Adrenal gland (tissue), 9 donors: ENCODE measurements at regions not wholly inside any gene's neighbourhood (a gene's known extent, or its start where the extent isn't known, plus 50 kb on each side); places are given as distances from the start of the nearest gene placed in this dataset.

Source experiments
- DNase-seq, 7 donors: peaks; one replicate each; pipeline ENCODE4 v3.0.0-alpha.2; 2019 to 2020
- H3K27ac ChIP-seq, 5 donors: fragments of 200-600 bp; sonication (generic) in 4 of 5; 1 replicate in 3 of 5; 2 replicates in 2 of 5; pipeline versions ENCODE4 v1.5.1 to v1.8.0; 2016 to 2020; ENCODE audit warnings: mild to moderate bottlenecking in 1 of 5
- H3K27me3 ChIP-seq: fragments of 200-600 bp; 2 replicates; pipeline ENCODE4 v1.8.0; 2021
- H3K36me3 ChIP-seq, 2 donors: fragments of 200-600 bp; replicated peaks in 1 of 2; 1 replicate in 1 of 2; 2 replicates in 1 of 2; pipeline versions ENCODE4 v1.5.1 to v1.8.0; 2018 to 2022
- H3K4me1 ChIP-seq, 2 donors: fragments of 200-600 bp; replicated peaks in 1 of 2; 1 replicate in 1 of 2; 2 replicates in 1 of 2; pipeline versions ENCODE4 v1.5.1 to v1.8.0; 2018 to 2021
- H3K4me3 ChIP-seq, 4 donors: fragments of 200-600 bp; sonication (generic) in 3 of 4; one replicate each; pipeline ENCODE4 v1.5.1; 2016 to 2018
- H3K9me3 ChIP-seq, 3 donors: fragments of 200-600 bp; sonication (generic) in 1 of 3; replicated peaks in 1 of 3; 1 replicate in 2 of 3; 2 replicates in 1 of 3; pipeline versions ENCODE4 v1.5.1 to v1.8.0; 2016 to 2021
- POLR2A ChIP-seq, 2 donors: fragments of 450-650 bp; IDR thresholded peaks; one replicate each; pipeline ENCODE4 v1.6.1; 2017; ENCODE audit warnings: antibody characterized with exemption in 2 of 2, mild to moderate bottlenecking in 2 of 2, moderate library complexity in 1 of 2
- WGBS, 4 donors: extraction: QIAGEN DNeasy Blood & Tissue Kit in 2 of 4; methylation state at CpG; one replicate each; pipeline versions ENCODE4 v1.1.5 to v1.1.7; 2013 to 2017; 5-methylcytosine and 5-hydroxymethylcytosine counted together
- intact Hi-C, 2 donors: fragments of 100-400 bp; cut with DNase I; formaldehyde crosslinking; loops; one replicate each; pipeline versions ENCODE4 v1.14.1 to v1.15.0; 2022 to 2023
- TF ChIP-seq, protein P1 (sequence below), 6 experiments: fragments of 450-650 bp in 4 of 6; fragments of 200-600 bp in 2 of 6; sonication (generic) in 1 of 6; IDR thresholded peaks; 1 replicate in 5 of 6; 2 replicates in 1 of 6; pipeline versions ENCODE4 v1.5.1 to v1.8.0; 2016 to 2021; ENCODE audit warnings: antibody characterized with exemption in 6 of 6, mild to moderate bottlenecking in 2 of 6, moderate library complexity in 1 of 6
- donor health status: healthy with polysubstance abuse.
- donor health status: Bipolar disorder and iron deficiency.
- donor health status: DM: yes; HTN: yes; CAD: no.
- donor health status: DM: no; HTN: no; CAD: no.
- donor health status: DM: no; HTN: no; CAD: no.

DNA sequence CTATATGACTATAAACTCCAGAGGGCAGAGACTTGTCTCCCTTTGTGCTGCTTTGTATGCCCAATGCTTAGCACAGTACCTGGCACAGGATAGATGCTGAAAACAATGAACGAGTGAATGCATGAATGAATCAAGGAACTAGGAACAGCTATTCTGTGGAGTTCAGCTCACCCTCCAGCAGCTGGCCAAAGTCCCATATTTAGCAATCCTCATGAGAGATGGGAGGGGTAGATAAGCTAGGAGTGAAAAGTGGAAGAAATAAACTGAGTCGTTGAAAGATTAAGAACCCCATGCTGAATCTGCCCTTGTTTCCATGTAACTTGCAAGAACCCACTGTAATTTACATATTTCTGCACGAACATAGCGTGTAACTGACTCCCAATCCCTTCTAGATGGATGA is 106.5 kb downstream of the MAFB start:
- TF ChIP-seq, protein P1, sequence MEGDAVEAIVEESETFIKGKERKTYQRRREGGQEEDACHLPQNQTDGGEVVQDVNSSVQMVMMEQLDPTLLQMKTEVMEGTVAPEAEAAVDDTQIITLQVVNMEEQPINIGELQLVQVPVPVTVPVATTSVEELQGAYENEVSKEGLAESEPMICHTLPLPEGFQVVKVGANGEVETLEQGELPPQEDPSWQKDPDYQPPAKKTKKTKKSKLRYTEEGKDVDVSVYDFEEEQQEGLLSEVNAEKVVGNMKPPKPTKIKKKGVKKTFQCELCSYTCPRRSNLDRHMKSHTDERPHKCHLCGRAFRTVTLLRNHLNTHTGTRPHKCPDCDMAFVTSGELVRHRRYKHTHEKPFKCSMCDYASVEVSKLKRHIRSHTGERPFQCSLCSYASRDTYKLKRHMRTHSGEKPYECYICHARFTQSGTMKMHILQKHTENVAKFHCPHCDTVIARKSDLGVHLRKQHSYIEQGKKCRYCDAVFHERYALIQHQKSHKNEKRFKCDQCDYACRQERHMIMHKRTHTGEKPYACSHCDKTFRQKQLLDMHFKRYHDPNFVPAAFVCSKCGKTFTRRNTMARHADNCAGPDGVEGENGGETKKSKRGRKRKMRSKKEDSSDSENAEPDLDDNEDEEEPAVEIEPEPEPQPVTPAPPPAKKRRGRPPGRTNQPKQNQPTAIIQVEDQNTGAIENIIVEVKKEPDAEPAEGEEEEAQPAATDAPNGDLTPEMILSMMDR (IDR thresholded peaks at IDR 0.05), result no peak
- TF ChIP-seq POLR2A (IDR thresholded peaks at IDR 0.05), result no peak
- peaks cover 0 to 5% of the 10 kb centered on the region in 2 donors for H3K4me1 ChIP-seq
- WGBS, 4 donors, result 69 to 78% (median 75%) methylated on average over 4 of the region's 4 CpGs
- H3K36me3 ChIP-seq, result no peaks in the 10 kb centered on the region
- H3K9me3 ChIP-seq, result no peaks in the 10 kb centered on the region
- no peak overlapping the region for H3K4me3 ChIP-seq
- no peak for DNase-seq
- H3K27me3 ChIP-seq, result no peaks in the 10 kb centered on the region
- H3K27ac ChIP-seq, result no peak overlapping the region
- intact Hi-C loops, result no loop called here

DNA sequence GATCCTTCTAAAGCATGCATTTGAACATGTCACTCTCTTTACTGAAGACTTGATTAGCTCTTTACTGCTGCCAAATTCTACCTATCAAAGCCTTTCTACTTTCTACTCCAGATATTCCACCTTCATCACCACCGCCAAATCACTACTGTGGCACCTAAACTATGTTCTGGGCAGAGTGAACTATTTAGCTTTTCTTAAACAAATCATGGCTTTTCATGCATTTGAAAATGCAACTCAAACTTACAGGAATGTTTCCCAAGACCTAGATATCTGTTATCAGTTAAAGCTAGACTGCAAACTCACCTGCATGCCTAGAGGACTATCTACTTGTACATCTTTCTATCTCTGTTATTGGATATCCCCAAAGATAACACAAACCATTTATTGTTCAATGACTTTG is 109.3 kb downstream of the MAFB start:
- WGBS, 4 donors, result 91 to 97% (median 94%) methylated on average over 1 of the region's 1 CpG
- H3K4me1 ChIP-seq, result peaks cover 0 to 5% of the 10 kb centered on the region in 2 donors
- H3K4me3 ChIP-seq, result no peak overlapping the region
- H3K27me3 ChIP-seq, result no peaks in the 10 kb centered on the region
- intact Hi-C loops, result no loop called here
- TF ChIP-seq, protein P1 (IDR thresholded peaks at IDR 0.05), result no peak
- no peak for DNase-seq
- H3K27ac ChIP-seq, result no peak overlapping the region
- H3K9me3 ChIP-seq, result no peaks in the 10 kb centered on the region
- no peaks in the 10 kb centered on the region for H3K36me3 ChIP-seq

DNA sequence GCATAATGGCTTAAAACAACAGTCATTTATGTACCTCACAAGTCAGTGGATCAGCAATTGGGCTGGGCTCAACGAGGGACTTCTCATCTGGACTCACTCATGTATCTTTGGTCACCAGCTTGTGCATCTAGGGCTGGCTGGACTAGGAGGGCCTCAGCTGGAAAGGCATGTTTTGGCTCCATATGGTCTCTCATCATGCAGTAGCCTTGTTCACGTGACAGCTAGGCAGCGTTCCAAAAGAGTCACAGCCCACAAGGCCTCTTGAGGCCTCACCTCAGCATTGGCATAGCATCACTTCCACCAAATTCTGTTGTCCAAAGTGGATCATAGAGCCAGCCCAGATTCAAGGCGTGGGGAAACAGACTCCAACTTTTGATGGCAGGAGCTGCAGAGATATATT is 110.1 kb downstream of the MAFB start:
- Histone ChIP-seq H3K27ac (no peak overlapping the region), H3K36me3 (no peaks in the 10 kb centered on the region), H3K4me3 (no peak overlapping the region), H3K4me1 (peaks cover 0 to 5% of the 10 kb centered on the region in 2 donors), H3K27me3 (no peaks in the 10 kb centered on the region), H3K9me3 (no peaks in the 10 kb centered on the region)
- intact Hi-C loops, result no loop called here
- 61 to 69% (median 66%) methylated on average over 4 of the region's 4 CpGs for WGBS, 4 donors
- no peak for TF ChIP-seq POLR2A (IDR thresholded peaks at IDR 0.05)
- TF ChIP-seq, protein P1 (IDR thresholded peaks at IDR 0.05), result no peak
- DNase-seq, result no peak

DNA sequence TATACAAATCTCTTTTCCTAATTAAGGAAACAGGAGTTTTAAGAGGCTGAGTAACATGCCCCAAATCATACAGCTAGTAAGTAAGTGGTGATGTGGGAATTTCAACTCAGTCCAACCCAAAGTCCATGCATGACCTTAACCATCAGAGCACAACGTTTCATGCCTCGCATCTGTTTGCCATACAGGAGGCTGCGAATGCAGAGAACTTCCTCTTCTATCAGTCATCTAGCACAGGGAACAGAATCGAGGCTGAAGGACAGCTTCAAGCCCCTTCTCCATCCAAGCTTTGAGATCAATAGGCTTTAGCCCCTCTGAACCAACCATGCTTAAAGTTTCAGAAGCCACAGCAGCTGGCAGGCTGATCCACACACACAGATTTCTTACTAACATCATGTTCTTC is 113.2 kb downstream of the MAFB start:
- H3K9me3 ChIP-seq, result no peaks in the 10 kb centered on the region
- H3K36me3 ChIP-seq, result no peaks in the 10 kb centered on the region
- no peaks in the 10 kb centered on the region for H3K27me3 ChIP-seq
- TF ChIP-seq, protein P1 (IDR thresholded peaks at IDR 0.05), result no peak
- TF ChIP-seq POLR2A (IDR thresholded peaks at IDR 0.05), result no peak
- no peaks in the 10 kb centered on the region for H3K4me1 ChIP-seq
- H3K27ac ChIP-seq, result no peak overlapping the region
- WGBS, 4 donors, result 43 to 55% (median 50%) methylated on average over 4 of the region's 4 CpGs
- intact Hi-C loops, result no loop called here
- no peak overlapping the region for H3K4me3 ChIP-seq
- DNase-seq, result no peak
